Glomerular endothelial cell (primary cell): ENCODE measurements at regions not wholly inside any gene's neighbourhood (a gene's known extent, or its start where the extent isn't known, plus 50 kb on each side); places are given as distances from the start of the nearest gene placed in this dataset.

ENCODE experiments used
- DNase-seq: peaks from one replicate; pipeline ENCODE4 v3.0.0-alpha.2; 2011; ENCODE audit warnings: low read depth, low spot score; ENCODE audit errors: extremely low read depth

DNA sequence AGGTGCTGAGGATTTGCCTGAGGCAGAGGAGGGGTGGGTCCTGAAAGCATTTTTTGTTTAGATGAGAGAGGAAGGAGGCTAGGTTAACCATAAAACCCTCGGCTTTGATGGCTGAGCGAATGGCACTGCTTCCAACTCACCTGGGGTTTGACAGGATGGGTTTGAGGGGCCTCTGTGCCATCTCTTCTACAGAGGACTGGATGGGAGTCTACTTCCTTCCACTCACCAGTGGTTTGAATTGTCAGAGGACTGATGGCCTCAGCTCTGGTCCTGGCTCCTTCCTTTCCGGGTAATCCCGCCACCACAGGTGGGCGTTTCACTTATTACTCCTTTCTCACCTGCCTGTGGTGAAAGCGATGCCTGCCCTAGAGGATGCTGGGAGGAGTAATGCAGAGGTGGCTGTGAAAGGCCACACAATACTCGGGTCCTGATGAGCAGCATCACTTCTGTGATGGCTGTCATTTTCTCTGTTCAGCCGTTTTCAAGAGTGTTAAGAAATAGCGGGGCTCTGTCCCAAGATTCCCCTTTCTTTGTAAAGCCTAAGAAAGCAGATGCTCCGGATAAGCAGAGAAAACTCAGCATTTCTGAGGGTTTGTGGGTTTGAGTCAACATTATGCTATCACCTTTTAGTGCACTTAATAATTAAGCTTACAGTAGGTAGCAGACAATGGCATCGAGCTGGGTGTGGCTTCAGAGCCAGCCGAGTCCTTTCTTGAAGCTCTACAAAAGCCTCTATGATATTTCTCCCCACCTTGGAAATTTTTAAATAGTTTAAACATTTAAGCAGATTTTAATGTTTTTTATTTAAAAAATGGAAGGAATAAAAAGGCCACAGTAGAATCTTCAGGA lies 220.7 kb downstream of the HLX start:
- no peak for DNase-seq

DNA sequence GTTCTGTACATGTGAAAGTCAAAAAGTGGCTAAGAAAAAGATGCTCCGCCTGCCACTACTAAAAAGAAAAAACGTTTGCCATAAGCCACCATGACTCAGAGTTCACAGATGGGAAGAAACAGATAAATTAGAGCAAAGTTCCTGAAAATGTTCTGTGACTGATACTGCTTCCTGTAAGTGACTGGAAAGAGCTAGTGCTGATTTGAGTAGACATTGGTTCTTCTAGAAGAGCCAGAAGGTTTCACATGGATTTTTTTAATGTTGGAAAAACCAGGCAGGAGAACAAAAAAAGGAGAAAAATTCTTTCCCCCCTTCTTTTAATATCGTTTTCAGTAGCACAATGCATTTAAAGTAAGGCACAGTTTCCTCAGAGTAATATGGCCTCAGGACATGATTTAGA lies 221.4 kb downstream of the HLX start:
- DNase-seq = no peak

DNA sequence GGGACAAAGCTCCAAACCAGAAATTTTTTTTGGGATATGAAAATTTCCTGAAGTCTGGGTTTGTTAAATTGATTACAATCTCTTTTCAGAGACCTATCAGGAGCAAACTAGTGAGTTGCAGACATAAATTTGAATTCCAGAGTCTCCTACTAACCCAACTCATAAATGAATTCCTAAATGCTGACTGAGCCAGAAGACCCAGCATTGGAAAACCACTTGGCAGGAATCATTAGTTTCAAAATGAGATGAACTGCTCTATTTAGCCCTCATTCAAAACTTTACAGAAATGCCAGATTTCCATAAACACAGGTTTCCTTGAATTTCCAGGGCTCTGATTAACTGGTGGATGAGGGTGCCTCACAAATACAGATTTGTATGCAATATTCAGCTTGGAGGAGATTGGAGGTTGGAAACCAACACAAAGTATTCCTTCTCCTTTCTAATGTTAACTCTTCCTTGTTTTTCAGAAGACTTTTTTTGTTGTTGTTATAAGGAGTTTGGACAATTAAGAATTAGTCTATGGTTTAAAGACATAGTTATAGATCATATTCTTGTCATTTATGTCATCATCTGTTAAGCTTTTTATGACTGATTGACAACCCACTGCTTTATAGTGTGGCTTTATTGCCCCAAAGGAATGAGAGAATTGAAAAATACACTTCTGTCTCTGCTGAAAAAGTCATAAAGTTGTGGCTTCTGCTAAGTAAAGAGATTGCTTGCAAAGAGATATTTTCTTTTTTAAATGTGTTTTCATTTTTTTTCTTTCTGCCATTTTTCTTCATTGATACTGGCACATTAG lies 222.8 kb downstream of the HLX start:
- DNase-seq = no peak

DNA sequence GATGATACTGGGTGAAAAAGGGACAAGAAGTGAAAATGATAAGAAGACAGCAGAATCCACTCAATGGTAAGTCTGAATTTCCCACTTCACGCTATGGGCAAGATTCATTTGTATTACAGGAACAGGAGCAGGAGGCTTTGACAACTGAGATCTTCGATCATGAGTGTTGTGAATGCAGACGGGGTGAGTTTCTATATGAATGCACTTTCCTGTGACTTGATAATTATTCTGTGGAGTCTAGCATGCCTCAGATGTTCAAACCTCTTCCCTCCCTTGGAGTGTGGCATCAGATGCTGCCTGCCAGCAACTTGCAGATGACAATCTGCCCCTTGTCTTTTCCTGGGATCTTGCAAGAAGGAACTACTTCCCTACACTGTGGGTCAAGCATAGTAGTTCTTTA lies 225.4 kb downstream of the HLX start:
- DNase-seq = no peak

DNA sequence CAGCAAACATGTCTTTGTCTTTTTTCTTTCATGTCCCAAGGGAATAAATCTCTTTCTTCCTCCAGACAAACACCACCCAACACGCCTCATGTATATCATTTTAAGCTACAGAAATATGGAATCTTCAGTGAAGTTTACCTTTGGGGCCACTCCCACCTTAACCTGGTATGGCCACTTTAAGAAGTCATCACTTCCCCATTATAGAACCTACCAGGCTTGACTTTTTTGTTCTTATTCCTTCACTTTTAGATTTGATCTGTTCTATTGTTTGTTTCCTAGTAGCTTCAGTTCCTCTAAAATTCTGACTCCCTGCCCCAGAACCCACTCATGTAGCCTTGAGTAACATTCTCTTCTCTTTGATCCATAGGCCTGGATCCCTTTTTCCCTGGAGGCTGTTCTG lies 226.3 kb downstream of the HLX start:
- DNase-seq = no peak

DNA sequence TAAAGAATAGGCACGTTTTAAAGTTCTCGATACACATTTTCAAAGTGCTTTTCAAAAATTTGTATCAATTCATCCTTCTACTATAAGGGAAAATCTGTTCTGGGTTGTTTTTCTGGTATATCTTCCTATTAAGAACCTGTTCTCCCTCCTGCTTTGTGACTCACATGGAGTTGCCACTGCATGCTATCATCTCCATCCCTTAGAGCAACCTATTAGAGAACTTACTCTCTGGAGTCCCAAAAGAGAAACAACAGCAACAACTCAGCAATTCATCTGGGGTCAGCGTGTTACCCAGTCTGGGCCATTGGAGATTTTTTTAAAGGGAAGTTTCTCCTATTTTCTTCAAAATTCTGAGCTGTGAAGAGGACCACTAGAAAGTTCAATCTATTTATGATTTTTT lies 227.4 kb downstream of the HLX start:
- DNase-seq = no peak

DNA sequence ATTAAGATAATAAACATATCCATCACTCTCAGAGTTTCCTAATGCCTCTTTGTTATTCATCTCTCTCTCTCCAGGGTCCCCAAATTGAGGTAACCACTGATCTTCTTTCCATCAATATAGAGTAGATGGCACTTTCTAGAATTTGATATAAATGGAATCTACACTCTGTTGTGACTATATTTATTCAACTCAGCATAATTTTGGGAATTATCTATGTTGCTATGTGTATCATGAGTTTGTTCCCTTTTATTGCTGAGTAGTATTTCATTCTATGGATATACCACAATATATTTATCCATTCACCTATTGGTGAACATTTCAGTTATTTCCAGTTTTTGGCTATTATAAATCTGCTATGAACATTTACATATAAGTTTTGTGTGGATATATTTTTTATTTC lies 230.7 kb downstream of the HLX start:
- DNase-seq = no peak

DNA sequence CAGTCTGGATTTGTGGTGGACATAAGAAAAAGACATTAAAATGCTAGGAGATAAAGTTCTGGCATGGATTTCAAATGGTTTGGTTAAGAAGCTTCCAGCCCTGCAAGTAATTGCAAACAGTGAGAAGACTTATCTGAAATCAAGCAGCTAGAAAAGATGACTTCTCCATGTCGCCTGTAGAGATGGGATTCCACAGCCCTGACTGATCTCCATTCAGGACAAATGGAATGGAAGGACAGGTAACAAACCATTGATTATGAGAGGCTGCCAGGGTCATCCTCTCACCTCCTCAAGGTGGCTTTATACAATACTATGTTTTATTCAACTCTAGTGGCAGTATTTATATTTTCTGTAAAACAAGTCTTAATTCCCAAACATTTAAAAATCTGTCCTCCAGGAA lies 237.9 kb downstream of the HLX start:
- DNase-seq = no peak

DNA sequence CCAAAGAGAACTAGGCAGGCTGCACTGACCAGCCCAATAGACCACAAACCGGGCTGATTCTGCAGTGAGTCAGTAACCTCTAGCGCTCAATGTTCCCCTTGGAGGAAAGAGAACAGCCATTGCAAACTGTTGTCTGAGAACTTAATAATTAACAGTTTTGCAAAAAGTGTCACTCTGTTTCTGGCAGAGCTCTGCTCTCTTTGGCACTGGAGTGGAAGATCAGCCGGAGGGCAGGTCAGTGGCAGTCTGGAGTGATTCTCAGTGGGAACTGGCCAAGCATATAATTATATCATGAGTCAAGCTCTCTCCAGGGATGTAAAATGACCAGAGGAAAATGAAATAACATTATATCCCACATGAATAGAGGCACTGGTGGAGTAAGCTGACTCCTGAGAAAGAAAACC lies 238.3 kb downstream of the HLX start:
- no peak for DNase-seq

DNA sequence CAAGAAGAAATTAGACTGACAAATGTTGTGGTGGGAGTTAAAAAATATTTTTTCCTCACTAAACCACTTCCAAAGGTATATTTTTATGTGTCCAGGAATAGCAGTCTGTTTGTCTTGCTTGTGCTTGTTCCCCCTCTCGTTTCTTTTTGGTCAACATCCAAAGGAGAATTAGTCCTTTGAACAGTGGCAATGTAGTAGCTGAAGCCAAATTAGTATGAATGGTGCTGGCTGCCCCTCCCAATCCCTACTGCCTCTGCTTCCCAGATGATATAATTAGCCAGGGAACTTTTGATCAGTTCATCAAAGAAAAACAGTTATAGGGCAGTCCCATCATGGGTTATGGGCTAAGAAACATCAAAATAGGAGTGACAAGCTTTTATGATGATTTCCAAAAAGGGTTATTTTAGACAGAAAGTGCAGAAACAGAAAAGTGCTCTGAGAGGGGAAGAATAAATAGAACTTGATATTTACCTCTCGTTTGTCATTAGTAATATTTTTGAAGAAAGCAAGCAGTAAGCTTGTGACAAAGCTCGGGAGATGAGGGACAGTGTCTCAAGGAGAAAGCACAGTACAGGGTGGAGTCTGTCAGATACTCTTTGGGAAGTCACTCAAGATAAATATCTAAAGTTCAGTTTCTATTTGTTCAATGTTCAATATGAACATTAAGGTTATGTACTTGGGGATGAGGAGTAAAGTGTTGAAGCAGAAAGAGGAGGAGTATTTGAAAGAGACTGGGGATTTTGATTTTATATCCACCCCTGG lies 239.1 kb downstream of the HLX start:
- no peak for DNase-seq

DNA sequence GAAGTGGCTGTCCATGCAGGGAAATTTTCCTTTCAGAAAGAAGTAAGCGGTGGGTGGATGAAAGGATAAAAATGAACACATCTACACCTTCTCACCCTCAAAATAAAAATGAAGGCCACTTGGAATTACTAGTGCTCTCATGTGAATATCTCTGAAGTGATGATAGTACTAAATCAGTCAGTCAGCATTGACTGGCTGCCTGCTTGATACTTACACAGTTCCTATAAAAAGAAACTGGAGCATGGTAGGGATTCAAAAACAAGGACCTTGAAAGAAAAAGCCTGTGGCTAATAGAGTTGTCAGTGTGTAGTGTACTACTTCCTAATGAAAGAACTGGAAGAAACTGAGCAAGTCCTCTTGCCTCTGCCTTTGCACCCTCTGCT lies 239.7 kb downstream of the HLX start:
- no peak for DNase-seq

DNA sequence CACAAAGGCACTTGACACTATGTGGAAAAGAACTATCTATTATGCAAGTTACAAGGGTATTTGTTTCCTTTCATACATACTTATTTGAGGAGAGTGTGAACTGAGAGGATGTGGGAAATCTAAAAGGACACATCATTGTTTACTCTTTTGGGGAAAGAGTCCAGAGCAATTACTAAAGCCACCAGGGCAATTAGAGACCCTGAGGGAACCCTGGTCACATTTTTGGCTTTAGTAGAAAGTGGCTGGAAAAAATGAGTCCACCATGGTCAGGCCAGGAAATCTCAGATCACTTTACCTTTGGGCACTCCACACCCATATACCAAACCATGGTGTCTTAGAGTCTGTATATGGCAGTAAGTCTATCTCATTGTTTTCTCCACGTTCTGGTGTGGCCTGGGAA lies 243.3 kb downstream of the HLX start:
- no peak for DNase-seq

DNA sequence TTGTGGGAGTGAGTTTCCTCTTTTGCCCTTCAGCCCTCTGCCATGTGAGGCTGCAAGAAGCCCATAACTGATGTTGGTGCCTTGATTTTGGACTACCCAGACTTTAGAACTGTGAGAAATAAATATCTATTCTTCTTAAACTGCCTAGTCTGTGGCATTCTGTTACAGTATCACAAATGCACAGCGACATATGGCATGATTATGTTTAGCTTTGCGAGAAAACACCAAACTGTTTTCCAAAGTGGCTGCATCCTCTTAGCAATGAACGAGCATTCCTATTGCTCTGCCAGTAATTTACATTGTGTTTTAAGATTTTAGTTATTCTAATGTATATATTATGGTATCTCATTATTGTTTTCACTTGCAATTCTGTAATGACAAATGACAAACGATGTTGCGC lies 246.7 kb downstream of the HLX start:
- no peak for DNase-seq

DNA sequence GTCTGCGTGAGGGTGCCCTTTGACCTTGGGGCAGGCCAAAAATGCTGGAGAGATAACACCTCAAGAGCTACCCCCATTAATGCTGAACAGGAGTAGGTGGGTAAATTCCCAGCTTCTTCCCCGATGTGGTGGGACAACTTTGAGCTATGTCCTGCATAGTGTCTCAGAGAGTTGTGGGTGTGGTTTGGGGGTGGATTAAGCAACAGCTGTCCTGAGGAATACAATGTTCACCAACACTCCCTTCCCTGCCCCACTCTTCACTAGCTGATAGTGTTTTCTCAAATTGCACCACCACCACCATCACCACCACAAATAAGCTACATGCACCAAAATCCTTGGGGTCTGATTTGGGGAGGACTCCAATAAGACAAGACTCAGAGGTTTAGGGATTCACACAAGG lies 258.4 kb downstream of the HLX start:
- DNase-seq = no peak

DNA sequence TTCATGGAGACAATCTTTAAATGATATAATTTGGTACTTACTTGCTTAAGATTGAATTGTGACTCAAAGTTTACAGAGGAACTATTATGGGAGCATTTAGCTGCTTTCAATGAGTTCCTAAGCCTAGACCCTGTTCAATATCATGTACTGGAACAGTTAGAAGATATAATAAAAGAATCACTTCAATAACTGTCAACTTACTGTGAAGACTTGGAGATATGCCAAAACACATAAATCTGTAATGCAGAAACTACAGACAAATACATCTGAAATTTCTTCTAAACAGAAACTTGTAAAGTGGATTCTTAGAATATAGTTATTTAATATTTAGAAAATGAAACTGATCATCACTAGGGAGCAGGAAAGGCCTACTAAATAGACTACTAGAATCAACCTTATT lies 259.3 kb downstream of the HLX start:
- DNase-seq = no peak

DNA sequence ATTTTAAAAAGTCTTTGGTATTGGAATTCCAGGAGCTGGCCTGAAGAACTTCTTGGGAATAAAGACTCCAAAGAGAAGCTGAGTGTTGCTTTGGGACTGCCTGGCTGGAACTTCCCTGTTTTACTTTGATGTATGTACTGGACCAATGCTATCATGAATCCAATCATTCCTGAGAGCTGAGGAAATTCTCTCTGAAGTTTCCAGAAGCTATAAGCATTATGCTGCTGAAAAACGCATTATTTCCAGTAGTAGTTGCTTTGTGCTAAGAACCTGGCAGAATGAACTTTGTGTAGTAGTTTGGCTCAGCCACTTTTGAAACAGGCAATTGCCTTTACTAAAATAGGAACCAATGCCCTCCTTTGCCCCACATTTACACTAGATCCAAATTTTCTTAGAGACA lies 260.7 kb downstream of the HLX start:
- no peak for DNase-seq

DNA sequence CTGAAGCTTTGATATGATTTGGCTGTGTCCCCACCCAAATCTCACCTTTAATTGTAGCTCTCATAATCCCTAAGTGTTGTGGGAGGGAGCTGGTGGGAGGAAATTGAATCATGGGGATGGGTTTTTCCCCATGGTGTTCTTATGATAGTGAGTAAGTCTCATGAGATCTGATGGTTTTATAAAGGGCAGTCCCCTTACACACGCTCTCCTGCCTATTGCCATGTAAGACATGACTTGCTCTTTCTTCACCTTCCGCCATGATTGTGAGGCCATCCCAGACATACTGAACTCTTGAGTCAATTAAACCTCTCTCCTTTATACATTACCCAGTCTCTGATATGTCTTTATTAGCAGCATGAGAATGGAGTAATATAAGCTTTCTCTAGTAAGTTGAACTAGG lies 261.9 kb downstream of the HLX start:
- DNase-seq = no peak

DNA sequence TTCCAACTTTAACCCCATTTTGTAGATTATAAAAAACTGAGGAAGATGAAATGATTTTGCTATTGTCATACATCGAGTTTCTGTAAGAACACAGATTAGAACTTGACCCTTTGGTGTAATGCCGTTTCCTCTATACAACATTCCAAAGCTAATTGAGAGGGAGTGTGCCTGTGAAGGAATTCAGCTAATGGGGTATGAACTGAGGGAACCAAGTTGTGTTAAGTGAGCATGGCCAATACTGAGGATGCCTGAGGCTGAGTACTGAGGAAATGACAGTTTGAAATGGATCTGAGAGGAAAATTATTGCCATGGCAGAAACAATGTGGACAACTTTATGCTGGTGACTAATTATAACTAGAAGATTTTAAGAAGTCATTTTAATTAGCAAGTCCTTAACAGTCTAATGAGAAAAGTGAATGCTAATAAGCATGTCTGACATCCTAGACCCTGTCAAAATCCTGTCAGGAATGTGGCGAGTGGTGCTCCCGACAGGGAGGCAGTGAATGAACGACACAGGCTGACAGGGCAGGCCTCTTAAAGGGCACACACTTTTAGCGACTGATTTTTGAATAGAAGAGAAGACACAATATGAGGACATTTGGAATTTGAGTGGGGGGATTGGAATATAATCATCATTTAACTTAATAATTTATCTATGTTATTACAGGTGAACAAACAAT lies 262.5 kb downstream of the HLX start:
- DNase-seq = no peak

DNA sequence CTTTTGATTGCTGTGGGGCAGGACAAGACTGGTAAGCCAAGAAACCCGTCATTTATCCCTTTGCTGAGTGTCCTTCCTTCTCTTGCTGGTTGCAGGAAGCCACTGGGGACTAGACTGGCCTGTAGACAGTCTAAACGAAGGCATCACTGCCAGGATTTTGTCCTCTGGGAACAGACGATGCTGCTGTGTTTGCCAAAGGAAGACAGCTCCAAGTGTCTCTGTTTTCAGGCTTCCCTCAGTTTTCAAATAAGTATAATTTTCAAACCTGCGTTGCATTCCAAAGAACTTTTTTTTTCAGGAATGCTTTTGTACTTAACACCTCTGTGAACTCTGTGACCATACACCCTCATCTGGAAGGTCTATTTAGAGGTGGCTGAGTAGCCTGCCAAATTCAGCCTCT lies 269.4 kb downstream of the HLX start:
- DNase-seq = no peak

DNA sequence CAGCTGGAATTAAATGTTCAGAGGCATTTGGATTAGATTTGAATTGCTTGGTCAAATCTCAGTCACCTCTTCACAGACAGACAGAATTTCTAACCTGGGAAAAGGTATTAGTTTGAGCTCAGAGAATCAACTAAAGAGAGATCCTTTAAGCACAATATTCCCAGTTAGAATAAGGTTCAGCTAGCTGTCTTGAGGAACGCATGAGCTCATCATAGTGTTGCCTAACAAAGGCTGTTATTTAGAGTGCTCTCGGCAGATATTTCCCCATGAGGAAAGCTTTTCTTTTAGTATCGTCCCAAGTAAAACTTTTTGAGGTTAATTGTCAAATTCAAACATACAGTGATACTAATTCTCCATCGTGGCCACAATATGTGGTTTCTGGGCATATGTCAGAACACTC lies 269.9 kb downstream of the HLX start:
- no peak for DNase-seq

DNA sequence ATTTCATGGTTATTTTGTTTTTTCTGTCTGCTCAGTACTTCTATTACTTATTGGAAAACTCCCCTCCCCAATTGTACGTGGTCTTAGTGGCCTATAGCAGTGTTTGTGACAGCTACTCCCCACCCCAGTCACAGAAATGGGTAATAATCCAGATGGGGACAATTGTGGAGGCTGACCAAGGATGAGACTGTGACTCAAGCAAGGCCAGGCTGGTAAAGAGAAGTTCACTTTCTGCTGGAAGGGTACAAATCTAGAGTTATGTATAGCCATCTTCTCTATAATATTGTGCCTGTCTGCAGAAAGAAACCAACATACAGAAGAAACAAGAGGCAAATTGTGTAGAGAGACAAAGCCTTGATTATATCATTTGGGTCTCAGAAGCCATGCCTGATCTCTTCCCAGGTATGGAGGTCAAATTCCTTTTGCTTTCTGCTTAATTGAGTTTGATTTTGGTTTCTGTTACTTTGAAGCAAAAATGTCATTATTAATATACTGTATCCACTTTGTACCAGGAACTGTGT lies 270.4 kb downstream of the HLX start:
- DNase-seq = no peak
